Esophagus squamous epithelium (tissue), 5 donors: ENCODE measurements at regions not wholly inside any gene's neighbourhood (a gene's known extent, or its start where the extent isn't known, plus 50 kb on each side); places are given as distances from the start of the nearest gene placed in this dataset.
"Not testable (repeated sequence)": the region's sequence is repeated elsewhere in the genome, so short reads cannot be mapped to it uniquely, and the experiment has no call there.

ENCODE experiments used
- DNase-seq: peaks from one replicate; lab custom pipeline; 2025; lab: John Stamatoyannopoulos, UW
- H3K27ac ChIP-seq, 4 donors: fragments of 200-600 bp; sonication (generic); one replicate each; pipeline ENCODE4 v1.5.1; 2016 to 2019; ENCODE audit warnings: mild to moderate bottlenecking in 1 of 4
- H3K27me3 ChIP-seq, 4 donors: fragments of 200-600 bp; sonication (generic); 1 replicate in 3 of 4; 2 replicates in 1 of 4; pipeline versions ENCODE4 v1.5.1 to v1.6.0; 2017 to 2021; ENCODE audit warnings: antibody characterized with exemption in 1 of 4
- H3K36me3 ChIP-seq, 3 donors: fragments of 200-600 bp; sonication (generic); one replicate each; pipeline ENCODE4 v1.5.1; 2016 to 2019
- H3K4me1 ChIP-seq, 3 donors: fragments of 200-600 bp; sonication (generic); one replicate each; pipeline ENCODE4 v1.5.1; 2017 to 2019
- H3K4me3 ChIP-seq, 4 donors: fragments of 200-600 bp; sonication (generic); 1 replicate in 3 of 4; 2 replicates in 1 of 4; pipeline ENCODE4 v1.5.1; 2016 to 2019; ENCODE audit warnings: mild to moderate bottlenecking in 2 of 4, moderate library complexity in 1 of 4
- H3K9me3 ChIP-seq, 3 donors: fragments of 200-600 bp; sonication (generic); one replicate each; pipeline ENCODE4 v1.5.1; 2016 to 2019
- POLR2A ChIP-seq, 4 donors: fragments of 450-650 bp; IDR thresholded peaks; one replicate each; pipeline ENCODE4 v1.6.1; 2017; ENCODE audit warnings: antibody characterized with exemption in 4 of 4, mild to moderate bottlenecking in 4 of 4, moderate library complexity in 3 of 4
- WGBS, 2 donors: methylation state at CpG; one replicate each; pipeline ENCODE4 v1.1.5; 2018; 5-methylcytosine and 5-hydroxymethylcytosine counted together
- intact Hi-C: fragments of 100-400 bp; cut with DNase I; formaldehyde crosslinking; loops from one replicate; pipeline ENCODE4 v1.15.0; 2022
- TF ChIP-seq, protein P1 (sequence below), 6 experiments: fragments of 450-650 bp in 4 of 6; fragments of 200-600 bp in 2 of 6; sonication (generic) in 2 of 6; IDR thresholded peaks; one replicate each; pipeline ENCODE4 v1.5.1; 2016 to 2019; ENCODE audit warnings: antibody characterized with exemption in 6 of 6, mild to moderate bottlenecking in 4 of 6, moderate library complexity in 4 of 6
- donor health status: DM: yes; HTN: yes; CAD: no.

DNA sequence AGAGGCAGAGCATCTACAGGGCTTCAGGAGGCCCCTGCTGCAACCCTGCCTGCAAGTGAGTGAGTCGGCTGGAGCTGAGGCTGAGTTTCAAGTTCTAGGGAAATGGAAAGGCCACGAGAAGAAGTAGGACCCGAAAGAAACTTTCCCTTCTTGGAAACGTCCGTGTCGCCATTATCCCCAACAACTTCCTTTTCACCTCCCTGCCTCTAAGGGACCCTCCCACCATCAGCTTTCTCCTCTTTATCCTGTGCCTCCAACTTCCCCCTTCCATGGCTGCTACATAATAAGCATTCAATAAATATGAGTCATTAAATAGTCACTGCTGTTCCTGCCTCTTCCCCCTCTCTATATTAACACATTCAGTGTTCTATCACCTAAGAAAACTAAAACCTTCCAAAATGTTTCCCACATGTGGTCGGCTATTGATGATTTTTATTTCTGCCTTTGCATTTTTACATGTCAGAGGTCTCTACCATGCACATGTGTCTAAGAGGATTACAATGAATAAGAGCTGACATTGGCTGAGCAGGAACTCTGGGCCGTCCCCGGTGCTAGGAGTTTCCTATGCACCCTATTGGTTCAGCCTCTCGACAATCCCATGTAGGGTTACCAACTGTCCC, 115.9 kb upstream of the TNRC6C start:
- intact Hi-C loops: no loop called here

DNA sequence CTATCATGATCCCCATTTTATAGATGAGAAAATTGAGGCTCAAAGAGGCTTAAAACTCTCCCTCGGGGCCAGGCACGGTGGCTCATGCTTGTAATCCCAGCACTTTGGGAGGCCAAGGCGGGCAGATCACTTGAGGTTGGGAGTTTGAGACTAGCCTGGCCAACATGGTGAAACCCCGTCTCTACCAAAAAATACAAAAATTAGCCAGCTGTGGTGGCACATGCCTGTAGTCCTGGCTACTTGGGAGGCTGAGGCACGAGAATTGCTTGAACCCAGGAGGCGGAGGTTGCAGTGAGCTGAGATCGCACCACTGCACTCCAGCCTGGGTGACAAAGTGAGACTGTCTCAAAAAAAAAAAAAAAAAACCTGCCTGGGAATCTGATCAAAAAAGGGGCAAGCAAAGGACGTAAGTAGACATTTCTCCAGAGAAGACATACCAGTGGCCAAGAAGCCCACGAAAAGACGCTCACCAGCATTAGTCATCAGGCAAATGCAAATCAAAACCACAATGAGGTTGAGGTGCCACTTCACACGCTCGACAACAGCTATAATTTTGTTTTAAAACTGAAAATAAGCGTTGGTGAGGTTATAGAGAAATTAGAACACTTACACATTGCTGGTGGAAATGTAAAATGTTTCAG, 115.1 kb upstream of the TNRC6C start:
- WGBS, 2 donors: 54 to 63% methylated on average over 12 to 13 of the region's 13 CpGs
- H3K36me3 ChIP-seq, H3K27ac ChIP-seq, intact Hi-C loops, DNase-seq, H3K4me3 ChIP-seq, H3K9me3 ChIP-seq: not testable (repeated sequence)
- Histone ChIP-seq H3K27me3 (peaks cover 0 to 29% (median 0%) of the 10 kb centered on the region in 4 donors), H3K4me1 (peaks cover 0 to 20% (median 0%) of the 10 kb centered on the region in 3 donors)

More for the DNA sequence above, 115.9 kb upstream of the TNRC6C start:
- DNase-seq: no peak
- WGBS, 2 donors: 52 to 53% methylated on average over 9 to 10 of the region's 10 CpGs
- no peaks in the 10 kb centered on the region for H3K36me3 ChIP-seq
- peaks cover 0 to 36% (median 0%) of the 10 kb centered on the region in 4 donors for H3K27me3 ChIP-seq
- H3K4me1 ChIP-seq: peaks cover 0 to 20% (median 0%) of the 10 kb centered on the region in 3 donors
- H3K4me3 ChIP-seq: no peak overlapping the region
- H3K9me3 ChIP-seq: no peaks in the 10 kb centered on the region
- TF ChIP-seq, protein P1, sequence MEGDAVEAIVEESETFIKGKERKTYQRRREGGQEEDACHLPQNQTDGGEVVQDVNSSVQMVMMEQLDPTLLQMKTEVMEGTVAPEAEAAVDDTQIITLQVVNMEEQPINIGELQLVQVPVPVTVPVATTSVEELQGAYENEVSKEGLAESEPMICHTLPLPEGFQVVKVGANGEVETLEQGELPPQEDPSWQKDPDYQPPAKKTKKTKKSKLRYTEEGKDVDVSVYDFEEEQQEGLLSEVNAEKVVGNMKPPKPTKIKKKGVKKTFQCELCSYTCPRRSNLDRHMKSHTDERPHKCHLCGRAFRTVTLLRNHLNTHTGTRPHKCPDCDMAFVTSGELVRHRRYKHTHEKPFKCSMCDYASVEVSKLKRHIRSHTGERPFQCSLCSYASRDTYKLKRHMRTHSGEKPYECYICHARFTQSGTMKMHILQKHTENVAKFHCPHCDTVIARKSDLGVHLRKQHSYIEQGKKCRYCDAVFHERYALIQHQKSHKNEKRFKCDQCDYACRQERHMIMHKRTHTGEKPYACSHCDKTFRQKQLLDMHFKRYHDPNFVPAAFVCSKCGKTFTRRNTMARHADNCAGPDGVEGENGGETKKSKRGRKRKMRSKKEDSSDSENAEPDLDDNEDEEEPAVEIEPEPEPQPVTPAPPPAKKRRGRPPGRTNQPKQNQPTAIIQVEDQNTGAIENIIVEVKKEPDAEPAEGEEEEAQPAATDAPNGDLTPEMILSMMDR (IDR thresholded peaks at IDR 0.05): no peak
- TF ChIP-seq POLR2A (IDR thresholded peaks at IDR 0.05): no peak
- no peak overlapping the region for H3K27ac ChIP-seq

DNA sequence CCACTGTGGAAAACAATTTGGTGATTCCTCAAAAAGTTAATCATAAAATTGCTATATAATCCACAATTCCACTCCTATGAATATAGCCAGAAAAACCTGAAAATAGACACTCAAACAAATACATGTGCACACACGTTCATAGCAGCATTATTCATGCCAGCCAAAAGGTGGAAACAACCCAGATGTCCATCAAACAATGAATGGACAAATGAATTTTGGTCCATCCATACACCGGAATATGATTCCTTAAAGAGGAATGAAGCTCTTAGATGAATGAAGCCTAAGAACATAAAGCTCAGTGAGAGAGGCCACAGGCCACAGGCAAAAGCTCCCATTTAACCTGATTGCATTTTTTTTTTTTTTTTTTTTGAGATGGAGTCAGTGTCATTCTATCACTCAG, 114.6 kb upstream of the TNRC6C start:
- H3K4me3 ChIP-seq: no peak overlapping the region
- WGBS, 2 donors: 40 to 50% methylated on average over 2 of the region's 2 CpGs
- no peaks in the 10 kb centered on the region for H3K9me3 ChIP-seq
- H3K27me3 ChIP-seq: peaks cover 0 to 24% (median 0%) of the 10 kb centered on the region in 4 donors
- peaks cover 0 to 20% (median 0%) of the 10 kb centered on the region in 3 donors for H3K4me1 ChIP-seq
- DNase-seq: no peak
- H3K36me3 ChIP-seq: no peaks in the 10 kb centered on the region
- intact Hi-C loops: no loop called here
- TF ChIP-seq, protein P1 (IDR thresholded peaks at IDR 0.05): no peak
- no peak for TF ChIP-seq POLR2A (IDR thresholded peaks at IDR 0.05)
- no peak overlapping the region for H3K27ac ChIP-seq

- peaks cover 0 to 16% (median 0%) of the 10 kb centered on the region in 4 donors for H3K27me3 ChIP-seq
- no peak for DNase-seq
- no peaks in the 10 kb centered on the region for H3K9me3 ChIP-seq
- WGBS, 2 donors: 75 to 83% methylated on average over 10 to 11 of the region's 11 CpGs
- H3K4me1 ChIP-seq: peaks cover 0 to 20% (median 0%) of the 10 kb centered on the region in 3 donors
- no peak overlapping the region for H3K27ac ChIP-seq
- TF ChIP-seq, protein P1 (IDR thresholded peaks at IDR 0.05): no peak
- H3K4me3 ChIP-seq: no peak overlapping the region
- intact Hi-C loops: no loop called here
- no peaks in the 10 kb centered on the region for H3K36me3 ChIP-seq
Observed at GRCh38 chr17:77844681-77845080, 113.8 kb upstream of the TNRC6C start.

DNA sequence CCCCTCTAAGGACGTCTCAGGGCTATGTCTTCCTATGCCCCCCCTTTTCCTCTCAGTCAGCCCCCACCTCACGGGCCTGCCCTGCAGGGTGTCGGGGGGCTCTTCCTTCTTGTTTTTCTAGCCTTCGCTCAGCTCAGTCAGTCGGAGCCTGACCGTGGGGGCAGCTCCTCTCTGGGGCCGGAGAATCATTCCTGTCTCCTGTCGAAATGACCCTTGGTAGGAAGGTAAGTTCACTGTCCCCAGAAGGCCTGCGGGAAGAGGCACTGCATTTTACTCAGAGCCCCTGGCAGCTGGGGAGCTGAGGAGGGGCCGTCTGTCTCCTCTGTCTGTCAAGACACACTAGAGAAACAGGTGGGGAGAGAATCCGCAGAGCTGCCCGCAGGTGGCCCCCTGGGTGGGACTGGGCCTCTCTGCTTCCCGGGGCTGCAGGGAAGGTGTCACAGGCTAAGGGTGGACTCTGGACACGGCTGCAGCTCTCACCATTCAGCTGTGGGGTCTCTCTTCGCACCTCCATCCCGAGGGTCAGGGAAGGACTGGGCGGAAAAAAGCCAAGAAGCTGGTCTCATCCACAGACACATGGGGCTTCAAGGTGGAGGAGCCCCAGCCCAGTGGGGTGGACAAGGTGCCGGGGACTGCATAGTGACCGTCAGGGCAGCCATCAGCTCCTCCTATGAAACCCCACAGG, 112.8 kb upstream of the TNRC6C start:
- H3K36me3 ChIP-seq: no peaks in the 10 kb centered on the region

More for the DNA sequence above, 112.8 kb upstream of the TNRC6C start:
- Histone ChIP-seq H3K4me1 (peaks cover 0 to 14% (median 0%) of the 10 kb centered on the region in 3 donors), H3K27me3 (peaks cover 0 to 6% (median 0%) of the 10 kb centered on the region in 4 donors), H3K27ac (no peak overlapping the region), H3K9me3 (no peaks in the 10 kb centered on the region), H3K4me3 (no peak overlapping the region)
- TF ChIP-seq, protein P1 (IDR thresholded peaks at IDR 0.05): no peak
- TF ChIP-seq POLR2A (IDR thresholded peaks at IDR 0.05): no peak
- intact Hi-C loops: no loop called here
- WGBS, 2 donors: 68 to 79% methylated on average over 7 to 8 of the region's 19 CpGs
- DNase-seq: no peak
